HG03039 (cell line): ENCODE measurements at regions not wholly inside any gene's neighbourhood (a gene's known extent, or its start where the extent isn't known, plus 50 kb on each side); places are given as distances from the start of the nearest gene placed in this dataset.

ENCODE experiments used
- ATAC-seq: cut with Tn5 transposase; IDR thresholded peaks from one replicate; pipeline ENCODE4 v1.9.1; 2021; ENCODE audit warnings: mild to moderate bottlenecking, moderate library complexity; ENCODE audit not compliant: unreplicated experiment

GRCh38 chr2:234840336-234840735 lies 111.5 kb upstream of the SH3BP4 start:
- no peak for ATAC-seq

GRCh38 chr2:234839285-234839684 lies 112.5 kb upstream of the SH3BP4 start:
- no peak for ATAC-seq

- no peak for ATAC-seq
Measured at GRCh38 chr2:234836271-234836670, 115.5 kb upstream of the SH3BP4 start.

- ATAC-seq = no peak
Measured at GRCh38 chr2:234835738-234836137, 116.1 kb upstream of the SH3BP4 start.

GRCh38 chr2:234834228-234834923 lies 117.4 kb upstream of the SH3BP4 start:
- no peak for ATAC-seq

GRCh38 chr2:234830853-234831252 lies 121.0 kb upstream of the SH3BP4 start:
- no peak for ATAC-seq

- no peak for ATAC-seq
Measured at GRCh38 chr2:234829074-234829455, 122.8 kb upstream of the SH3BP4 start.

GRCh38 chr2:234828382-234829073 lies 123.3 kb upstream of the SH3BP4 start:
- no peak for ATAC-seq

- ATAC-seq = no peak
Measured at GRCh38 chr2:234827096-234827860, 124.5 kb upstream of the SH3BP4 start.

- ATAC-seq = no peak
Measured at GRCh38 chr2:234826681-234827080, 125.1 kb upstream of the SH3BP4 start.

- ATAC-seq = no peak
Measured at GRCh38 chr2:234825616-234826015, 126.2 kb upstream of the SH3BP4 start.

GRCh38 chr2:234823877-234824376 lies 127.9 kb upstream of the SH3BP4 start:
- no peak for ATAC-seq

GRCh38 chr2:234823196-234823876 lies 128.5 kb upstream of the SH3BP4 start:
- ATAC-seq = no peak

- ATAC-seq = no peak
Measured at GRCh38 chr2:234821946-234822475, 129.8 kb upstream of the SH3BP4 start.

- ATAC-seq = no peak
Measured at GRCh38 chr2:234818937-234819336, 132.9 kb upstream of the SH3BP4 start.

- ATAC-seq = no peak
Measured at GRCh38 chr2:234816491-234816890, 135.3 kb upstream of the SH3BP4 start.

GRCh38 chr2:234816056-234816455 lies 135.8 kb upstream of the SH3BP4 start:
- no peak for ATAC-seq

- ATAC-seq = no peak
Measured at GRCh38 chr2:234814374-234814773, 137.4 kb upstream of the SH3BP4 start.

GRCh38 chr2:234812851-234813250 lies 139.0 kb upstream of the SH3BP4 start:
- ATAC-seq = no peak

- no peak for ATAC-seq
Measured at GRCh38 chr2:234808907-234809306, 142.9 kb upstream of the SH3BP4 start.

- ATAC-seq = no peak
Measured at GRCh38 chr2:234806818-234807217, 145.0 kb upstream of the SH3BP4 start.
